ENCODE measurements at regions not wholly inside any gene's neighbourhood (a gene's known extent, or its start where the extent isn't known, plus 50 kb on each side); places are given as distances from the start of the nearest gene placed in this dataset.

DNA sequence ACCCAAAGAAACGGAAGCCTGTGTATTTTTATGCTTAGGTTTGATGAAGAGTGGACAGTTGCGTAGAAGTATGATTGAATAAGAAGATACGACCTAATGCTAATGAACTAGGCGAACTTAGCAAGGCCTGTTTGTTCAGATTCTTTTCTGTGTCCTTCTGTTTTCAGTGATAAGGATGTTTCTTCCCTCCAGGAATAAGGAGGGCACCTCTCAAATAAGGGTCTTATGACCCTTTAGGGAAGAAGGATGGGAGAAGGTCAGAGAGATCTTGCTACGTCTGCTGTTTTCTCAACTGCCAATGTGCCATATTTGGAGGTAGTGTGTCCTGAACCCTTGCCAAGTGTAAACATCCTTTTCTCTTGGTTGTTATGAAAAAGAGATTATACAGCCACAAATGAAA is 524.8 kb downstream of the UTRN start:
- TF ChIP-seq, protein P1, sequence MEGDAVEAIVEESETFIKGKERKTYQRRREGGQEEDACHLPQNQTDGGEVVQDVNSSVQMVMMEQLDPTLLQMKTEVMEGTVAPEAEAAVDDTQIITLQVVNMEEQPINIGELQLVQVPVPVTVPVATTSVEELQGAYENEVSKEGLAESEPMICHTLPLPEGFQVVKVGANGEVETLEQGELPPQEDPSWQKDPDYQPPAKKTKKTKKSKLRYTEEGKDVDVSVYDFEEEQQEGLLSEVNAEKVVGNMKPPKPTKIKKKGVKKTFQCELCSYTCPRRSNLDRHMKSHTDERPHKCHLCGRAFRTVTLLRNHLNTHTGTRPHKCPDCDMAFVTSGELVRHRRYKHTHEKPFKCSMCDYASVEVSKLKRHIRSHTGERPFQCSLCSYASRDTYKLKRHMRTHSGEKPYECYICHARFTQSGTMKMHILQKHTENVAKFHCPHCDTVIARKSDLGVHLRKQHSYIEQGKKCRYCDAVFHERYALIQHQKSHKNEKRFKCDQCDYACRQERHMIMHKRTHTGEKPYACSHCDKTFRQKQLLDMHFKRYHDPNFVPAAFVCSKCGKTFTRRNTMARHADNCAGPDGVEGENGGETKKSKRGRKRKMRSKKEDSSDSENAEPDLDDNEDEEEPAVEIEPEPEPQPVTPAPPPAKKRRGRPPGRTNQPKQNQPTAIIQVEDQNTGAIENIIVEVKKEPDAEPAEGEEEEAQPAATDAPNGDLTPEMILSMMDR (IDR thresholded peaks at IDR 0.05), result no peak
- no peak for TF ChIP-seq POLR2A (IDR thresholded peaks at IDR 0.05)
- Histone ChIP-seq H3K9me3 (no peaks in the 10 kb centered on the region), H3K4me1 (no peaks in the 10 kb centered on the region), H3K27ac (no peak overlapping the region), H3K4me3 (no peak overlapping the region), H3K36me3 (no peaks in the 10 kb centered on the region), H3K27me3 (no peaks in the 10 kb centered on the region)
- no peak for DNase-seq
- intact Hi-C loops (cut with DNase I; ENCODE audit: low total_unique reads), result no loop called here

- no peaks in the 10 kb centered on the region for H3K9me3 ChIP-seq
- no peak for DNase-seq
- intact Hi-C loops (cut with DNase I; ENCODE audit: low total_unique reads), result no loop called here
- no peak for TF ChIP-seq POLR2A (IDR thresholded peaks at IDR 0.05)
- TF ChIP-seq, protein P1 (IDR thresholded peaks at IDR 0.05), result no peak
- no peaks in the 10 kb centered on the region for H3K27me3 ChIP-seq
- no peaks in the 10 kb centered on the region for H3K4me1 ChIP-seq
- H3K36me3 ChIP-seq, result no peaks in the 10 kb centered on the region
- H3K4me3 ChIP-seq, result no peak overlapping the region
- no peak overlapping the region for H3K27ac ChIP-seq
These were observed 526.0 kb downstream of the UTRN start for GRCh38 chr6:144811140-144811539.

GRCh38 chr6:144816936-144817335 is 531.8 kb downstream of the UTRN start:
- Histone ChIP-seq H3K36me3 (no peaks in the 10 kb centered on the region), H3K4me3 (no peak overlapping the region), H3K4me1 (no peaks in the 10 kb centered on the region), H3K9me3 (no peaks in the 10 kb centered on the region), H3K27me3 (no peaks in the 10 kb centered on the region), H3K27ac (no peak overlapping the region)
- intact Hi-C loops (cut with DNase I; ENCODE audit: low total_unique reads), result no loop called here
- no peak for TF ChIP-seq POLR2A (IDR thresholded peaks at IDR 0.05)
- TF ChIP-seq, protein P1 (IDR thresholded peaks at IDR 0.05), result no peak
- DNase-seq, result no peak

DNA sequence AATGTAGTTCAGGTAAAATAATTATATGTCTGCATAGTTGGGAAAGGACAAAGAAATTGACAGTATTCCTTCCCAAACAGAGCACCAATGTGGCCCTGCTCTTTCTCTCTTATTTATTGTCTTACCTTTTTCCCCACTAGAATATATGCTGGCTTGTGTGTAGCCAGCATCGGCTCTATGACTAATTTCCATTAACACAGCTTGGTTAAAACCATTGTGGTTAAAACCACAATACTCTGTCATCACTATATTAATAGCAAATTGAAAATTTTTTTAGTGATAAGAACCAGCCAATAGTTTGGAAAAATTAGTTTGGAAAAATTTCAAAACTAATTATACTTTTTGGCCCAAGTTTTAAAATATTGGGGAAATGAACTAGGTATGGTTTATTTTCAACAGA is 535.1 kb downstream of the UTRN start:
- no peak for DNase-seq
- TF ChIP-seq, protein P1 (IDR thresholded peaks at IDR 0.05), result no peak
- no peak for TF ChIP-seq POLR2A (IDR thresholded peaks at IDR 0.05)
- Histone ChIP-seq H3K4me1 (peaks cover 0 to 3% of the 10 kb centered on the region in 2 donors), H3K9me3 (no peaks in the 10 kb centered on the region), H3K27ac (no peak overlapping the region), H3K27me3 (no peaks in the 10 kb centered on the region), H3K36me3 (no peaks in the 10 kb centered on the region), H3K4me3 (no peak overlapping the region)
- intact Hi-C loops (cut with DNase I; ENCODE audit: low total_unique reads), result no loop called here

DNA sequence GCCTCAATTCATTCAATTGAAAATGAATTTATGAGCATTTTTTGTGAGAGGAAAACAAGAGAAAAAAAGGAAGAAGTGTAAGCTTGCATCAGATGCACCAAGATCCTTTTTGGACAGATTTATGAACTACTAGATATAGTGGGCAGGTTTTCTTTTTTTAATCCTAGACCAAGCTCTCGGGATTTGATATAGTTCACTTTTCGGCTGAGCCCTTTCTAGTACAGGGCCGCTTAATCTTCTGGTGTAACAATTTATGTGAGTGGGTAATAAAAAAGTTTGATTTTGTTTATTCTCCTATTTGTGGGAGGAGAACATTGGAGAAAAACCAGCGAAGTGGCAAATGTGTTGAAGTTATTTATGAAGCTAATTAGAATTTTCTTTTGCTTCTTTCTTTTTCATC is 538.0 kb downstream of the UTRN start:
- DNase-seq, result no peak
- H3K27me3 ChIP-seq, result no peaks in the 10 kb centered on the region
- intact Hi-C loops (cut with DNase I; ENCODE audit: low total_unique reads), result no loop called here
- no peaks in the 10 kb centered on the region for H3K9me3 ChIP-seq
- H3K4me3 ChIP-seq, result no peak overlapping the region
- TF ChIP-seq, protein P1 (IDR thresholded peaks at IDR 0.05), result no peak
- no peak for TF ChIP-seq POLR2A (IDR thresholded peaks at IDR 0.05)
- no peaks in the 10 kb centered on the region for H3K36me3 ChIP-seq
- H3K4me1 ChIP-seq, result peaks cover 0 to 3% of the 10 kb centered on the region in 2 donors
- H3K27ac ChIP-seq, result no peak overlapping the region
